Suprapubic skin (tissue), 3 donors: ENCODE measurements at regions not wholly inside any gene's neighbourhood (a gene's known extent, or its start where the extent isn't known, plus 50 kb on each side); places are given as distances from the start of the nearest gene placed in this dataset.

Source experiments
- CTCF ChIP-seq, 2 donors: fragments of 200-600 bp in 1 of 2; fragments of 450-650 bp in 1 of 2; sonication (generic) in 1 of 2; IDR thresholded peaks; one replicate each; pipeline ENCODE4 v1.5.1; 2016 to 2019; ENCODE audit warnings: antibody characterized with exemption in 2 of 2, mild to moderate bottlenecking in 1 of 2, moderate library complexity in 1 of 2
- POLR2A ChIP-seq, 2 donors: fragments of 450-650 bp; IDR thresholded peaks; one replicate each; pipeline ENCODE4 v1.6.1; 2017; ENCODE audit warnings: antibody characterized with exemption in 2 of 2, mild to moderate bottlenecking in 2 of 2, moderate library complexity in 2 of 2

GRCh38 chr11:19410032-19410431 is 169.3 kb upstream of the E2F8 start:
- no peak for TF ChIP-seq CTCF (IDR thresholded peaks at IDR 0.05)
- TF ChIP-seq POLR2A (IDR thresholded peaks at IDR 0.05): no peak
